T-helper 2 cell treated with Interferon-gamma antibody and Interleukin-4, amounts not matched to agents 5 μg/mL and 100 μg/mL, for 36 hours (primary cell): ENCODE measurements at regions not wholly inside any gene's neighbourhood (a gene's known extent, or its start where the extent isn't known, plus 50 kb on each side); places are given as distances from the start of the nearest gene placed in this dataset.

Experiments
- DNase-seq: peaks from one replicate; pipeline ENCODE4 v3.0.0; 2021; ENCODE audit warnings: low spot score
- H3K27ac Mint-ChIP-seq: one replicate; pipeline ENCODE4 v1.8.0; 2021; ENCODE audit warnings: mild to moderate bottlenecking, mixed read lengths
- H3K27me3 Mint-ChIP-seq: one replicate; pipeline ENCODE4 v1.8.0; 2021; ENCODE audit warnings: low read depth, mixed read lengths
- H3K36me3 Mint-ChIP-seq: one replicate; pipeline ENCODE4 v1.8.0; 2021; ENCODE audit warnings: low read depth, mixed read lengths
- H3K4me1 Mint-ChIP-seq: one replicate; pipeline ENCODE4 v1.8.0; 2021; ENCODE audit warnings: low read depth, mixed read lengths
- H3K4me3 Mint-ChIP-seq: one replicate; pipeline ENCODE4 v1.8.0; 2022; ENCODE audit warnings: mild to moderate bottlenecking, moderate library complexity, mixed read lengths
- H3K9me3 Mint-ChIP-seq: one replicate; pipeline ENCODE4 v1.8.0; 2021; ENCODE audit warnings: mixed read lengths

- no peaks in the 10 kb centered on the region for H3K36me3 Mint-ChIP-seq
- no peaks in the 10 kb centered on the region for H3K27me3 Mint-ChIP-seq
- peaks cover 16% of the 10 kb centered on the region for H3K9me3 Mint-ChIP-seq
- no peak overlapping the region for H3K27ac Mint-ChIP-seq
- H3K4me3 Mint-ChIP-seq = no peak overlapping the region
- no peaks in the 10 kb centered on the region for H3K4me1 Mint-ChIP-seq
- no peak for DNase-seq
These were observed 683.0 kb downstream of the NR2F2 start for GRCh38 chr15:97013491-97013890.

GRCh38 chr15:97014001-97014400 is 683.5 kb downstream of the NR2F2 start:
- Mint-ChIP-seq H3K4me1 (no peaks in the 10 kb centered on the region), H3K27me3 (no peaks in the 10 kb centered on the region), H3K27ac (no peak overlapping the region)

GRCh38 chr15:97023488-97023844 is 693.0 kb downstream of the NR2F2 start:
- no peak for DNase-seq
- Mint-ChIP-seq H3K4me1 (no peaks in the 10 kb centered on the region), H3K9me3 (peaks cover 21% of the 10 kb centered on the region), H3K27me3 (no peaks in the 10 kb centered on the region), H3K4me3 (no peak overlapping the region), H3K36me3 (no peaks in the 10 kb centered on the region), H3K27ac (no peak overlapping the region)

More at GRCh38 chr15:97014001-97014400, 683.5 kb downstream of the NR2F2 start:
- H3K9me3 Mint-ChIP-seq = peaks cover 18% of the 10 kb centered on the region
- no peak for DNase-seq
- no peak overlapping the region for H3K4me3 Mint-ChIP-seq
- H3K36me3 Mint-ChIP-seq = no peaks in the 10 kb centered on the region

GRCh38 chr15:97026781-97027180 is 696.3 kb downstream of the NR2F2 start:
- no peak overlapping the region for H3K4me3 Mint-ChIP-seq
- H3K9me3 Mint-ChIP-seq = peaks cover 27% of the 10 kb centered on the region
- H3K27me3 Mint-ChIP-seq = no peaks in the 10 kb centered on the region
- H3K27ac Mint-ChIP-seq = no peak overlapping the region
- H3K36me3 Mint-ChIP-seq = no peaks in the 10 kb centered on the region
- DNase-seq = no peak
- H3K4me1 Mint-ChIP-seq = no peaks in the 10 kb centered on the region

- Mint-ChIP-seq H3K36me3 (no peaks in the 10 kb centered on the region), H3K9me3 (peaks cover 33% of the 10 kb centered on the region), H3K4me1 (no peaks in the 10 kb centered on the region), H3K4me3 (no peak overlapping the region), H3K27ac (no peak overlapping the region), H3K27me3 (no peaks in the 10 kb centered on the region)
- no peak for DNase-seq
These were observed 697.3 kb downstream of the NR2F2 start for GRCh38 chr15:97027772-97028171.

GRCh38 chr15:97030251-97030650 is 699.8 kb downstream of the NR2F2 start:
- H3K36me3 Mint-ChIP-seq = no peaks in the 10 kb centered on the region
- no peaks in the 10 kb centered on the region for H3K27me3 Mint-ChIP-seq
- H3K9me3 Mint-ChIP-seq = peaks cover 30% of the 10 kb centered on the region
- H3K27ac Mint-ChIP-seq = no peak overlapping the region
- H3K4me1 Mint-ChIP-seq = no peaks in the 10 kb centered on the region
- no peak for DNase-seq
- H3K4me3 Mint-ChIP-seq = no peak overlapping the region

- no peaks in the 10 kb centered on the region for H3K27me3 Mint-ChIP-seq
- H3K9me3 Mint-ChIP-seq = peaks cover 20% of the 10 kb centered on the region
- H3K4me3 Mint-ChIP-seq = no peak overlapping the region
- no peaks in the 10 kb centered on the region for H3K36me3 Mint-ChIP-seq
- H3K27ac Mint-ChIP-seq = no peak overlapping the region
- no peaks in the 10 kb centered on the region for H3K4me1 Mint-ChIP-seq
- no peak for DNase-seq
These were observed 705.8 kb downstream of the NR2F2 start for GRCh38 chr15:97036301-97036700.

- no peak overlapping the region for H3K4me3 Mint-ChIP-seq
- peaks cover 12% of the 10 kb centered on the region for H3K9me3 Mint-ChIP-seq
- H3K27me3 Mint-ChIP-seq = no peaks in the 10 kb centered on the region
- no peaks in the 10 kb centered on the region for H3K4me1 Mint-ChIP-seq
- H3K36me3 Mint-ChIP-seq = no peaks in the 10 kb centered on the region
- no peak for DNase-seq
- H3K27ac Mint-ChIP-seq = no peak overlapping the region
These were observed 706.6 kb downstream of the NR2F2 start for GRCh38 chr15:97037080-97037479.

- H3K36me3 Mint-ChIP-seq = no peaks in the 10 kb centered on the region
- H3K27me3 Mint-ChIP-seq = no peaks in the 10 kb centered on the region
- no peak overlapping the region for H3K27ac Mint-ChIP-seq
- DNase-seq = no peak
- H3K4me3 Mint-ChIP-seq = no peak overlapping the region
- no peaks in the 10 kb centered on the region for H3K4me1 Mint-ChIP-seq
- peaks cover 7% of the 10 kb centered on the region for H3K9me3 Mint-ChIP-seq
These were observed 715.3 kb downstream of the NR2F2 start for GRCh38 chr15:97045666-97046421.

GRCh38 chr15:97052513-97052912 is 722.0 kb downstream of the NR2F2 start:
- DNase-seq = no peak
- Mint-ChIP-seq H3K4me1 (no peaks in the 10 kb centered on the region), H3K36me3 (no peaks in the 10 kb centered on the region), H3K9me3 (peaks cover 3% of the 10 kb centered on the region), H3K27me3 (no peaks in the 10 kb centered on the region), H3K4me3 (no peak overlapping the region), H3K27ac (no peak overlapping the region)

GRCh38 chr15:97053635-97054034 is 723.1 kb downstream of the NR2F2 start:
- Mint-ChIP-seq H3K4me1 (no peaks in the 10 kb centered on the region), H3K36me3 (no peaks in the 10 kb centered on the region), H3K9me3 (peaks cover 3% of the 10 kb centered on the region), H3K27me3 (no peaks in the 10 kb centered on the region), H3K27ac (no peak overlapping the region), H3K4me3 (no peak overlapping the region)
- DNase-seq = no peak

GRCh38 chr15:97057503-97057902 is 727.0 kb downstream of the NR2F2 start:
- H3K27me3 Mint-ChIP-seq = no peaks in the 10 kb centered on the region
- H3K27ac Mint-ChIP-seq = no peak overlapping the region
- DNase-seq = no peak
- no peaks in the 10 kb centered on the region for H3K36me3 Mint-ChIP-seq
- H3K9me3 Mint-ChIP-seq = peaks cover 4% of the 10 kb centered on the region
- no peak overlapping the region for H3K4me3 Mint-ChIP-seq
- H3K4me1 Mint-ChIP-seq = no peaks in the 10 kb centered on the region

GRCh38 chr15:97059281-97059680 is 728.8 kb downstream of the NR2F2 start:
- H3K27ac Mint-ChIP-seq = no peak overlapping the region
- H3K4me3 Mint-ChIP-seq = no peak overlapping the region
- H3K9me3 Mint-ChIP-seq = peaks cover 8% of the 10 kb centered on the region
- no peak for DNase-seq
- H3K36me3 Mint-ChIP-seq = no peaks in the 10 kb centered on the region
- H3K4me1 Mint-ChIP-seq = no peaks in the 10 kb centered on the region
- H3K27me3 Mint-ChIP-seq = no peaks in the 10 kb centered on the region

GRCh38 chr15:97061392-97061791 is 730.9 kb downstream of the NR2F2 start:
- H3K36me3 Mint-ChIP-seq = no peaks in the 10 kb centered on the region
- H3K27ac Mint-ChIP-seq = no peak overlapping the region
- H3K4me3 Mint-ChIP-seq = no peak overlapping the region
- H3K27me3 Mint-ChIP-seq = no peaks in the 10 kb centered on the region
- peaks cover 12% of the 10 kb centered on the region for H3K9me3 Mint-ChIP-seq
- no peak for DNase-seq
- H3K4me1 Mint-ChIP-seq = no peaks in the 10 kb centered on the region

GRCh38 chr15:97071668-97072067 is 741.2 kb downstream of the NR2F2 start:
- no peaks in the 10 kb centered on the region for H3K36me3 Mint-ChIP-seq
- no peak overlapping the region for H3K4me3 Mint-ChIP-seq
- H3K27me3 Mint-ChIP-seq = no peaks in the 10 kb centered on the region
- H3K4me1 Mint-ChIP-seq = no peaks in the 10 kb centered on the region
- H3K27ac Mint-ChIP-seq = no peak overlapping the region
- no peak for DNase-seq
- peaks cover 22% of the 10 kb centered on the region for H3K9me3 Mint-ChIP-seq
